ENCODE measurements at regions not wholly inside any gene's neighbourhood (a gene's known extent, or its start where the extent isn't known, plus 50 kb on each side); places are given as distances from the start of the nearest gene placed in this dataset.

- ATAC-seq, result no peak
- no peak for DNase-seq
- ChIA-PET CTCF (interaction anchor here (0.9 kb wide), 1 partner anchor 11 kb away, joined by 3 read pairs; no protein-coding TSS in a partner anchor), POLR2A (no interaction called here)
- Mint-ChIP-seq H3K36me3 (ENCODE audit: low read depth) (no peaks in the 10 kb centered on the region), H3K4me3 (no peak overlapping the region), H3K27me3 (no peaks in the 10 kb centered on the region), H3K4me1 (no peaks in the 10 kb centered on the region), H3K27ac (no peak overlapping the region), H3K9me3 (ENCODE audit: low read depth) (no peaks in the 10 kb centered on the region)
- intact Hi-C loops (cut with DNase I, micrococcal nuclease), result no loop called here
These were observed 72.3 kb upstream of the PHYHIPL start for GRCh38 chr10:59104186-59104585.

DNA sequence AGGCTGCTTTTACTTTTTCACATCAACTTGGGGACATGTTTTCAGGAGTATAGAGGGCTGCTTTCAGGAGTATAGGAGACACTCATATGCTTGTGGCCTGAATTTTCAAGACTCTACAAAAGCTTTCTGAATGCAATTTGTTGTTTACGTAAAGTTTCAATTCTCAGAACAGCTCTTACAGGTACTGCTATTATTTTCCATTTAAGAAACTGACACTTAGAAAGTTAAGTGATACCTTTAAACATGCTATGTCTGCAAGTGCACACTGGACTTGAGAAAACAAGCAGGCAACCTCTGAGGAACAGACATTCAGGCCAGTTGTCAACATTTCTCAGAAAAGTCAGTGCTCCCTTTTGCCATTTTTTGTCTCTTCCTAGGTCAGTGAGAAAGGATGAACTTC lies 70.0 kb upstream of the PHYHIPL start:
- H3K4me1 Mint-ChIP-seq, result no peaks in the 10 kb centered on the region
- H3K27me3 Mint-ChIP-seq, result no peaks in the 10 kb centered on the region
- POLR2A ChIA-PET, result no interaction called here
- H3K27ac Mint-ChIP-seq, result no peak overlapping the region
- H3K36me3 Mint-ChIP-seq (ENCODE audit: low read depth), result no peaks in the 10 kb centered on the region
- intact Hi-C loops (cut with DNase I, micrococcal nuclease), result no loop called here
- CTCF ChIA-PET, result no interaction called here
- DNase-seq (no peak), ATAC-seq (no peak)
- H3K4me3 Mint-ChIP-seq, result no peak overlapping the region
- H3K9me3 Mint-ChIP-seq (ENCODE audit: low read depth), result no peaks in the 10 kb centered on the region

DNA sequence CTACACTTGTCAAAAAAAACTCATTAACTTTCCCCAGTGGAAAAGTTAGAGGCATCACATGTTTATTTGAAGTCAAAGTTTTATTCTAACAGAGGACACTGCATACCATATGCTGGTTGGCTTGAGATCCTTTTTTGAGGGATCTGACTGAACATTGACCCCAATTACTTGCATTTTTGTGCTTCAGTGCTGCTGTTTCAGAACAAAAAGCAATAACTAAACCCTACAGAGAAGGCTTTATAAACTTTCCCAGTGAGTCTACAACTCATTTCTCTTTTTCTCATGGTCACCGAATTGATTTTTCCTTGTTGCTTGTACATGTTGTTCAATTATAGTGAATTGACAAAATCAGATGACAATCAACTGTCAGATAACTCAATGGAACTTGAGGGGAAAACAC lies 69.3 kb upstream of the PHYHIPL start:
- H3K36me3 Mint-ChIP-seq (ENCODE audit: low read depth), result no peaks in the 10 kb centered on the region
- H3K4me3 Mint-ChIP-seq, result no peak overlapping the region
- POLR2A ChIA-PET, result no interaction called here
- H3K9me3 Mint-ChIP-seq (ENCODE audit: low read depth), result no peaks in the 10 kb centered on the region
- intact Hi-C loops (cut with DNase I, micrococcal nuclease), result no loop called here
- CTCF ChIA-PET, result no interaction called here
- H3K27ac Mint-ChIP-seq, result no peak overlapping the region
- no peaks in the 10 kb centered on the region for H3K4me1 Mint-ChIP-seq
- no peak for DNase-seq
- no peak for ATAC-seq
- H3K27me3 Mint-ChIP-seq, result no peaks in the 10 kb centered on the region

GRCh38 chr10:59108296-59108870 lies 68.1 kb upstream of the PHYHIPL start:
- Mint-ChIP-seq H3K9me3 (ENCODE audit: low read depth) (no peaks in the 10 kb centered on the region), H3K27ac (no peak overlapping the region), H3K36me3 (ENCODE audit: low read depth) (no peaks in the 10 kb centered on the region), H3K4me1 (no peaks in the 10 kb centered on the region), H3K4me3 (no peak overlapping the region), H3K27me3 (no peaks in the 10 kb centered on the region)
- DNase-seq, result no peak
- POLR2A ChIA-PET, result no interaction called here
- CTCF ChIA-PET, result no interaction called here
- intact Hi-C loops (cut with DNase I, micrococcal nuclease), result no loop called here
- no peak for ATAC-seq

DNA sequence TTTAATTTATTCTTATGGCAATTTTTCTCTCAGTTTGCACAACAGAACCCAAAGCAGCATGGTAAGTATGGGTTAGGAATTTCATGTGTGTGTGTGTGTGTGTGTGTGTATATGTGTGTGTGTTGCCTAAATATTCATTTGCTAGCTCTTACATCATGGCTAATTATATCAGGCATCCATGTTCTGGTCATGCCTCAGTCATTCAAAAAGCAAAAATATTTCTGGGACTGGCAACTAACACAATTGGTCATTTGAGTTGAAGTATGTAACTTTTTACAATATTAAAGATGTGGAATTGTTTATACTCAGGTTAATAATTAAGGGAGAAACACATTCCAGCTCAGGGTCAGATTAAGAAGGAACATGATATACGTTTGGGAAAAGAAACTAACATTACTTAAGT lies 67.6 kb upstream of the PHYHIPL start:
- ChIA-PET POLR2A (no interaction called here), CTCF (no interaction called here)
- DNase-seq (no peak), ATAC-seq (no peak)
- Mint-ChIP-seq H3K4me1 (no peaks in the 10 kb centered on the region), H3K4me3 (no peak overlapping the region), H3K9me3 (ENCODE audit: low read depth) (no peaks in the 10 kb centered on the region), H3K36me3 (ENCODE audit: low read depth) (no peaks in the 10 kb centered on the region), H3K27ac (no peak overlapping the region), H3K27me3 (no peaks in the 10 kb centered on the region)
- intact Hi-C loops (cut with DNase I, micrococcal nuclease), result no loop called here

GRCh38 chr10:59109826-59110225 lies 66.6 kb upstream of the PHYHIPL start:
- H3K9me3 Mint-ChIP-seq (ENCODE audit: low read depth), result no peaks in the 10 kb centered on the region
- CTCF ChIA-PET, result no interaction called here
- H3K4me1 Mint-ChIP-seq, result no peaks in the 10 kb centered on the region
- H3K36me3 Mint-ChIP-seq (ENCODE audit: low read depth), result no peaks in the 10 kb centered on the region
- no peak overlapping the region for H3K27ac Mint-ChIP-seq
- intact Hi-C loops (cut with DNase I, micrococcal nuclease), result no loop called here
- DNase-seq (no peak), ATAC-seq (no peak)
- POLR2A ChIA-PET, result no interaction called here
- H3K4me3 Mint-ChIP-seq, result no peak overlapping the region
- no peaks in the 10 kb centered on the region for H3K27me3 Mint-ChIP-seq

- DNase-seq (no peak), ATAC-seq (no peak)
- H3K4me3 Mint-ChIP-seq, result no peak overlapping the region
- no peak overlapping the region for H3K27ac Mint-ChIP-seq
- intact Hi-C loops (cut with DNase I, micrococcal nuclease), result no loop called here
- no peaks in the 10 kb centered on the region for H3K36me3 Mint-ChIP-seq (ENCODE audit: low read depth)
- H3K27me3 Mint-ChIP-seq, result no peaks in the 10 kb centered on the region
- POLR2A ChIA-PET, result no interaction called here
- H3K9me3 Mint-ChIP-seq (ENCODE audit: low read depth), result no peaks in the 10 kb centered on the region
- H3K4me1 Mint-ChIP-seq, result no peaks in the 10 kb centered on the region
- CTCF ChIA-PET, result no interaction called here
These were observed 52.3 kb upstream of the PHYHIPL start for GRCh38 chr10:59124187-59124586.

DNA sequence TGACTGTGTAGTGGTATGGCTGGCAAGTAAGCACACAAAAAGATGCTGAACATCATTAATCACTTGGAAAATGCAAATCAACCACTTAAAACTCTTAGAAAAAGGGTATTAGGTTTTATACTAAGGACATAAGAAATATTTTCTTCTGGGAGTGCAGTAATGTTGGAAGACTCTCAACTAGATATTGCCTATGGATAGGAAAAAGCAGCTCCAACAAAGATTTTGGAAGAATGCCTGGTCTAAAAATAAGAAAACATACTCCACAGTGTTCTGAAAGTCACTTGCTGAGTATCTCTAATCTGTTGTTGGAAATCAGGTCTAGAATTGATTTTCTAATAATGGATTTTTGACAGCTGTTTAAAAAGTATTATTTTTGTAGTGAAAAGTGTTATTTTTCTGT lies 50.8 kb upstream of the PHYHIPL start:
- ChIA-PET CTCF (no interaction called here), POLR2A (no interaction called here)
- DNase-seq (no peak), ATAC-seq (no peak)
- intact Hi-C loops (cut with DNase I, micrococcal nuclease), result no loop called here
- Mint-ChIP-seq H3K27me3 (no peaks in the 10 kb centered on the region), H3K36me3 (ENCODE audit: low read depth) (no peaks in the 10 kb centered on the region), H3K27ac (no peak overlapping the region), H3K4me3 (no peak overlapping the region), H3K9me3 (ENCODE audit: low read depth) (no peaks in the 10 kb centered on the region), H3K4me1 (no peaks in the 10 kb centered on the region)

GRCh38 chr10:59126261-59126660 lies 50.2 kb upstream of the PHYHIPL start:
- DNase-seq, result no peak
- no peaks in the 10 kb centered on the region for H3K27me3 Mint-ChIP-seq
- H3K9me3 Mint-ChIP-seq (ENCODE audit: low read depth), result no peaks in the 10 kb centered on the region
- H3K36me3 Mint-ChIP-seq (ENCODE audit: low read depth), result no peaks in the 10 kb centered on the region
- no peaks in the 10 kb centered on the region for H3K4me1 Mint-ChIP-seq
- H3K27ac Mint-ChIP-seq, result no peak overlapping the region
- no peak overlapping the region for H3K4me3 Mint-ChIP-seq
- intact Hi-C loops (cut with DNase I, micrococcal nuclease), result no loop called here
- ChIA-PET CTCF (no interaction called here), POLR2A (no interaction called here)
- ATAC-seq, result no peak
